ENCODE measurements at regions not wholly inside any gene's neighbourhood (a gene's known extent, or its start where the extent isn't known, plus 50 kb on each side); places are given as distances from the start of the nearest gene placed in this dataset.

GRCh38 chr18:73646772-73647171, 500.9 kb downstream of the FBXO15 start:
- Histone ChIP-seq H3K79me2 (no peaks in the 10 kb centered on the region), H3K4me2 (no peak overlapping the region), H3K9me2 (replicated peaks; ENCODE audit: insufficient read depth) (no peaks in the 10 kb centered on the region), H3K4me3 (no peak overlapping the region), H3K36me3 (replicated peaks; ENCODE audit: insufficient read depth, low read depth) (no peaks in the 10 kb centered on the region), H4K20me1 (ENCODE audit: insufficient read depth, poor library complexity, severe bottlenecking) (no peaks in the 10 kb centered on the region), H2AFZ (no peak overlapping the region), H3K4me1 (ENCODE audit: insufficient read depth) (no peaks in the 10 kb centered on the region), H3K27ac (no peak overlapping the region), H3K9me3 (ENCODE audit: low read depth) (no peaks in the 10 kb centered on the region), H3K27me3 (no peaks in the 10 kb centered on the region)
- WGBS (ENCODE audit: low lambda C conversion rate, missing lambda C conversion rate) = 87% methylated on average over 3 of the region's 3 CpGs
- no peak for TF ChIP-seq EZH2phosphoT487 (IDR thresholded peaks at IDR 0.05; ENCODE audit: low read depth, severe bottlenecking, unreplicated experiment)
- TF ChIP-seq EZH2 (IDR thresholded peaks at IDR 0.05; ENCODE audit: borderline replicate concordance) = no peak
- no peak for TF ChIP-seq CTCF (IDR thresholded peaks at IDR 0.05; ENCODE audit: poor library complexity)
- no peak for DNase-seq (ENCODE audit: low spot score)

- no peaks in the 10 kb centered on the region for H3K4me1 ChIP-seq (ENCODE audit: insufficient read depth)
- H3K27me3 ChIP-seq = no peaks in the 10 kb centered on the region
- H2AFZ ChIP-seq = no peak overlapping the region
- H3K9me2 ChIP-seq (replicated peaks; ENCODE audit: insufficient read depth) = no peaks in the 10 kb centered on the region
- no peak overlapping the region for H3K4me3 ChIP-seq
- no peaks in the 10 kb centered on the region for H4K20me1 ChIP-seq (ENCODE audit: insufficient read depth, poor library complexity, severe bottlenecking)
- no peaks in the 10 kb centered on the region for H3K36me3 ChIP-seq (replicated peaks; ENCODE audit: insufficient read depth, low read depth)
- no peaks in the 10 kb centered on the region for H3K9me3 ChIP-seq (ENCODE audit: low read depth)
- no peak for DNase-seq (ENCODE audit: low spot score)
- H3K4me2 ChIP-seq = no peak overlapping the region
- no peak overlapping the region for H3K27ac ChIP-seq
- 41% methylated on average over 4 of the region's 4 CpGs for WGBS (ENCODE audit: low lambda C conversion rate, missing lambda C conversion rate)
- no peaks in the 10 kb centered on the region for H3K79me2 ChIP-seq
- no peak for TF ChIP-seq EZH2 (IDR thresholded peaks at IDR 0.05; ENCODE audit: borderline replicate concordance)
- TF ChIP-seq CTCF (IDR thresholded peaks at IDR 0.05; ENCODE audit: poor library complexity) = no peak
- TF ChIP-seq EZH2phosphoT487 (IDR thresholded peaks at IDR 0.05; ENCODE audit: low read depth, severe bottlenecking, unreplicated experiment) = no peak
Observed at GRCh38 chr18:73646196-73646595, 501.4 kb downstream of the FBXO15 start.

GRCh38 chr18:73645160-73645715, 502.4 kb downstream of the FBXO15 start:
- Histone ChIP-seq H3K27me3 (no peaks in the 10 kb centered on the region), H3K4me2 (no peak overlapping the region), H3K36me3 (replicated peaks; ENCODE audit: insufficient read depth, low read depth) (no peaks in the 10 kb centered on the region), H3K9me3 (ENCODE audit: low read depth) (no peaks in the 10 kb centered on the region), H4K20me1 (ENCODE audit: insufficient read depth, poor library complexity, severe bottlenecking) (no peaks in the 10 kb centered on the region), H3K27ac (no peak overlapping the region), H3K4me3 (no peak overlapping the region), H2AFZ (no peak overlapping the region), H3K4me1 (ENCODE audit: insufficient read depth) (no peaks in the 10 kb centered on the region), H3K79me2 (no peaks in the 10 kb centered on the region), H3K9me2 (replicated peaks; ENCODE audit: insufficient read depth) (no peaks in the 10 kb centered on the region)
- 75% methylated on average over 2 of the region's 2 CpGs for WGBS (ENCODE audit: low lambda C conversion rate, missing lambda C conversion rate)
- DNase-seq (ENCODE audit: low spot score) = no peak
- no peak for TF ChIP-seq EZH2phosphoT487 (IDR thresholded peaks at IDR 0.05; ENCODE audit: low read depth, severe bottlenecking, unreplicated experiment)
- TF ChIP-seq CTCF (IDR thresholded peaks at IDR 0.05; ENCODE audit: poor library complexity) = no peak
- no peak for TF ChIP-seq EZH2 (IDR thresholded peaks at IDR 0.05; ENCODE audit: borderline replicate concordance)

- H3K79me2 ChIP-seq = no peaks in the 10 kb centered on the region
- DNase-seq (ENCODE audit: low spot score) = no peak
- no peak for TF ChIP-seq EZH2phosphoT487 (IDR thresholded peaks at IDR 0.05; ENCODE audit: low read depth, severe bottlenecking, unreplicated experiment)
- no peak for TF ChIP-seq EZH2 (IDR thresholded peaks at IDR 0.05; ENCODE audit: borderline replicate concordance)
- no peak for TF ChIP-seq CTCF (IDR thresholded peaks at IDR 0.05; ENCODE audit: poor library complexity)
- H3K9me3 ChIP-seq (ENCODE audit: low read depth) = no peaks in the 10 kb centered on the region
- H2AFZ ChIP-seq = no peak overlapping the region
- H3K36me3 ChIP-seq (replicated peaks; ENCODE audit: insufficient read depth, low read depth) = no peaks in the 10 kb centered on the region
- no peaks in the 10 kb centered on the region for H3K9me2 ChIP-seq (replicated peaks; ENCODE audit: insufficient read depth)
- H3K4me3 ChIP-seq = no peak overlapping the region
- no peaks in the 10 kb centered on the region for H4K20me1 ChIP-seq (ENCODE audit: insufficient read depth, poor library complexity, severe bottlenecking)
- H3K4me1 ChIP-seq (ENCODE audit: insufficient read depth) = no peaks in the 10 kb centered on the region
- no peak overlapping the region for H3K27ac ChIP-seq
- no peak overlapping the region for H3K4me2 ChIP-seq
- H3K27me3 ChIP-seq = no peaks in the 10 kb centered on the region
- WGBS (ENCODE audit: low lambda C conversion rate, missing lambda C conversion rate) = 90% methylated on average over 6 of the region's 6 CpGs
Observed at GRCh38 chr18:73639788-73640187, 507.8 kb downstream of the FBXO15 start.

Data from hepatocyte (in vitro differentiated cells).